Endothelial cell of umbilical vein (primary cell): ENCODE measurements at regions not wholly inside any gene's neighbourhood (a gene's known extent, or its start where the extent isn't known, plus 50 kb on each side); places are given as distances from the start of the nearest gene placed in this dataset.
A peak's percentile ranks its signal among the peaks of the same experiment; 100 is the strongest.

Source experiments
- BruUV-seq: library from RNA; stranded (reverse); fragments of 400-500 nt; replicated peaks from 2 replicates; lab custom pipeline; 2021; lab: Mats Ljungman, UMichigan
- CTCF ChIA-PET: fragments of 300-600, 350-600 bp; sonication (Branson Sonifier 250); formaldehyde crosslinking; loops from one replicate; lab custom pipeline; 2021; ENCODE audit warnings: antibody characterized with exemption, inconsistent platforms; lab: Charles Lee
- POLR2A ChIA-PET: fragments of 300-600, 350-600 bp; sonication (Branson Sonifier 250); formaldehyde crosslinking; loops from one replicate; lab custom pipeline; 2021; ENCODE audit warnings: antibody characterized with exemption, inconsistent platforms; lab: Charles Lee
- DNase-seq: peaks from one replicate; pipeline ENCODE4 v3.0.0-alpha.2; 2011; ENCODE audit warnings: low read depth, low spot score
- FAIRE-seq: peaks from 2 replicates; lab custom pipeline; 2011; peaks lifted over from hg19 to GRCh38; lab: Jason Lieb, UNC
- H2AFZ ChIP-seq: 2 replicates; pipeline ENCODE4 v1.6.0; 2012; ENCODE audit warnings: low read depth, low read length, control low read depth, inconsistent platforms
- H3K27ac ChIP-seq: 2 replicates; pipeline ENCODE4 v1.5.1; 2011; ENCODE audit warnings: low read depth, mild to moderate bottlenecking, control low read depth, low read length, moderate library complexity; ENCODE audit not compliant: insufficient read depth
- H3K27me3 ChIP-seq, 2 experiments: 2 replicates each; pipeline versions ENCODE4 v1.6.0 to v1.6.1; 2011; ENCODE audit warnings: low read length in 2 of 2, mixed read lengths in 1 of 2; ENCODE audit not compliant: control insufficient read depth in 2 of 2, insufficient read depth in 2 of 2
- H3K36me3 ChIP-seq, 2 experiments: 2 replicates in 1 of 2; 3 replicates in 1 of 2; pipeline ENCODE4 v1.5.1; 2011; ENCODE audit warnings: low read length in 2 of 2, mild to moderate bottlenecking in 1 of 2, moderate library complexity in 1 of 2; ENCODE audit not compliant: control insufficient read depth in 2 of 2, insufficient read depth in 2 of 2; ENCODE audit errors: extremely low read depth in 1 of 2
- H3K4me1 ChIP-seq: 3 replicates; pipeline ENCODE4 v1.5.1; 2011; ENCODE audit warnings: mild to moderate bottlenecking, low read length; ENCODE audit not compliant: control insufficient read depth, insufficient read depth; ENCODE audit errors: extremely low read depth
- H3K4me2 ChIP-seq: 2 replicates; pipeline ENCODE4 v1.6.1; 2011; ENCODE audit warnings: low read length, control low read depth, mixed read lengths; ENCODE audit not compliant: insufficient read depth
- H3K4me3 ChIP-seq, 3 experiments: fragments of 200-600 bp in 1 of 3; sonication (generic), shearing (Covaris generic) in 1 of 3; replicated peaks in 1 of 3; 2 replicates each; pipeline ENCODE4 v1.5.1; 2011 to 2016; ENCODE audit warnings: control low read depth in 3 of 3, low read length in 3 of 3, mild to moderate bottlenecking in 2 of 3, inconsistent platforms in 1 of 3, low read depth in 1 of 3, moderate library complexity in 1 of 3; ENCODE audit not compliant: insufficient read depth in 1 of 3
- H3K79me2 ChIP-seq: 2 replicates; pipeline ENCODE4 v1.6.0; 2012; ENCODE audit warnings: low read length, inconsistent platforms; ENCODE audit not compliant: control insufficient read depth, insufficient read depth
- H3K9ac ChIP-seq: replicated peaks from 2 replicates; pipeline ENCODE3; 2011; ENCODE audit warnings: low read length, control low read depth; ENCODE audit not compliant: insufficient read depth; ENCODE audit errors: extremely low read depth
- H3K9me1 ChIP-seq: replicated peaks from 3 replicates; pipeline ENCODE4 v1.6.0; 2011; ENCODE audit warnings: mild to moderate bottlenecking, low read length; ENCODE audit not compliant: control insufficient read depth, insufficient read depth; ENCODE audit errors: extremely low read depth
- H3K9me3 ChIP-seq: replicated peaks from 2 replicates; pipeline ENCODE4 v1.5.1; 2012; ENCODE audit warnings: low read length, inconsistent platforms; ENCODE audit not compliant: control insufficient read depth, insufficient read depth
- H4K20me1 ChIP-seq: replicated peaks from 2 replicates; pipeline ENCODE3; 2011; ENCODE audit warnings: mild to moderate bottlenecking, low read length; ENCODE audit not compliant: control insufficient read depth, insufficient read depth; ENCODE audit errors: extremely low read depth
- EZH2 ChIP-seq: IDR thresholded peaks from 2 replicates; pipeline ENCODE4 v1.6.1; 2012; ENCODE audit warnings: borderline replicate concordance, low read depth, mild to moderate bottlenecking, moderate library complexity, low read length, inconsistent platforms; ENCODE audit not compliant: severe bottlenecking
- FOS ChIP-seq: IDR thresholded peaks from 2 replicates; pipeline ENCODE4 v1.6.1; 2011; ENCODE audit warnings: mild to moderate bottlenecking, low read length, moderate library complexity, borderline replicate concordance; ENCODE audit not compliant: insufficient read depth
- GATA2 ChIP-seq: IDR thresholded peaks from 2 replicates; pipeline ENCODE4 v1.7.0; 2011; ENCODE audit warnings: low read depth, mild to moderate bottlenecking, moderate library complexity, mixed read lengths, low read length; ENCODE audit not compliant: insufficient read length, insufficient read depth
- JUN ChIP-seq: IDR thresholded peaks from 2 replicates; pipeline ENCODE4 v1.6.1; 2011; ENCODE audit warnings: borderline replicate concordance, low read depth; ENCODE audit not compliant: insufficient read length, insufficient read depth
- MYC ChIP-seq: IDR thresholded peaks from one replicate; pipeline ENCODE4 v1.6.1; 2011; ENCODE audit warnings: mild to moderate bottlenecking, low read depth, low read length
- POLR2A ChIP-seq: IDR thresholded peaks from 2 replicates; pipeline ENCODE4 v1.6.1; 2012; ENCODE audit warnings: low read depth, mild to moderate bottlenecking, control low read depth, low read length
- POLR2AphosphoS5 ChIP-seq: IDR thresholded peaks from 2 replicates; pipeline ENCODE4 v1.6.1; 2012; ENCODE audit warnings: low read depth, mild to moderate bottlenecking, control low read depth, low read length, moderate library complexity; ENCODE audit not compliant: insufficient read depth
- dilution Hi-C: fragments of 300-500 bp; cut with MboI; formaldehyde crosslinking; loops from one replicate; pipeline ENCODE4 v1.15.0; 2019; ENCODE audit warnings: low sequenced_read_pairs; ENCODE audit not compliant: extremely low pct_ligation_motif_present
- intact Hi-C: fragments of 100-400 bp; cut with micrococcal nuclease; formaldehyde crosslinking; loops from one replicate; pipeline ENCODE4 v1.10.0; 2022
- TF ChIP-seq, protein P1 (sequence below), 2 donors: IDR thresholded peaks; 1 replicate in 1 of 2; 2 replicates in 1 of 2; pipeline ENCODE4 v1.5.1; 2011; ENCODE audit warnings: low read length in 2 of 2, mild to moderate bottlenecking in 2 of 2, moderate library complexity in 2 of 2, control low read depth in 1 of 2, inconsistent platforms in 1 of 2, low read depth in 1 of 2; ENCODE audit not compliant: insufficient read depth in 1 of 2; ENCODE audit errors: extremely low read depth in 1 of 2
- TF ChIP-seq, protein P2 (sequence below): IDR thresholded peaks from 2 replicates; pipeline ENCODE4 v1.6.1; 2011; ENCODE audit not compliant: insufficient read depth, insufficient read length

DNA sequence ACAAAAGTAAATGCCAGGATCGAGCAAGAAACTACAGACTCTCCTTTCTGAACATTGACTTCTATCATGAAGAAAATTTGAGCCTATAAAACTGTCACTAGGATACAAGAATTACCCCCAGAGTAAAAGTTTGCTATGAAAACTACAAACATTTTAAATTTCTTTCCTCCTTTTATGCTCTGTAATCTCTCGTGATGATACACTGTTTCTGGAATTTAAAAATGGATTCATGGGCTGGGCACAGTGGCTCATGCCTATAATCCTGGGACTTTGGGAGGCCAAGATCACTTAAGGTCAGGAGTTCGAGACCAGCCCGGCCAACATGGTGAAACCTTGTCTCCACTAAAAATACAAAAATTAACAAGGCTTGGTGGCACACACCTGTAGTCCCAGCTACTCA, 181.3 kb downstream of the ZNF281 start:
- Histone ChIP-seq H3K27ac (no peak overlapping the region), H3K36me3 (no peaks in the 10 kb centered on the region), H3K9ac (no peak overlapping the region), H3K9me1 (no peaks in the 10 kb centered on the region), H3K4me2 (peak overlapping the region; percentile 70), H3K27me3 (no peaks in the 10 kb centered on the region), H3K4me3 (no peak overlapping the region), H2AFZ (no peak overlapping the region), H3K4me1 (peaks cover 30% of the 10 kb centered on the region), H4K20me1 (no peaks in the 10 kb centered on the region), H3K79me2 (no peaks in the 10 kb centered on the region), H3K9me3 (no peaks in the 10 kb centered on the region)
- TF ChIP-seq POLR2AphosphoS5 (no peak), FOS (no peak), EZH2 (no peak), GATA2 (no peak), POLR2A (no peak), MYC (no peak), JUN (no peak)
- TF ChIP-seq, protein P1, sequence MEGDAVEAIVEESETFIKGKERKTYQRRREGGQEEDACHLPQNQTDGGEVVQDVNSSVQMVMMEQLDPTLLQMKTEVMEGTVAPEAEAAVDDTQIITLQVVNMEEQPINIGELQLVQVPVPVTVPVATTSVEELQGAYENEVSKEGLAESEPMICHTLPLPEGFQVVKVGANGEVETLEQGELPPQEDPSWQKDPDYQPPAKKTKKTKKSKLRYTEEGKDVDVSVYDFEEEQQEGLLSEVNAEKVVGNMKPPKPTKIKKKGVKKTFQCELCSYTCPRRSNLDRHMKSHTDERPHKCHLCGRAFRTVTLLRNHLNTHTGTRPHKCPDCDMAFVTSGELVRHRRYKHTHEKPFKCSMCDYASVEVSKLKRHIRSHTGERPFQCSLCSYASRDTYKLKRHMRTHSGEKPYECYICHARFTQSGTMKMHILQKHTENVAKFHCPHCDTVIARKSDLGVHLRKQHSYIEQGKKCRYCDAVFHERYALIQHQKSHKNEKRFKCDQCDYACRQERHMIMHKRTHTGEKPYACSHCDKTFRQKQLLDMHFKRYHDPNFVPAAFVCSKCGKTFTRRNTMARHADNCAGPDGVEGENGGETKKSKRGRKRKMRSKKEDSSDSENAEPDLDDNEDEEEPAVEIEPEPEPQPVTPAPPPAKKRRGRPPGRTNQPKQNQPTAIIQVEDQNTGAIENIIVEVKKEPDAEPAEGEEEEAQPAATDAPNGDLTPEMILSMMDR (IDR thresholded peaks at IDR 0.05; ENCODE audit: extremely low read depth in 1 of 2, insufficient read depth in 1 of 2, low read depth in 1 of 2, low read length in 2 of 2): no peak
- TF ChIP-seq, protein P2, sequence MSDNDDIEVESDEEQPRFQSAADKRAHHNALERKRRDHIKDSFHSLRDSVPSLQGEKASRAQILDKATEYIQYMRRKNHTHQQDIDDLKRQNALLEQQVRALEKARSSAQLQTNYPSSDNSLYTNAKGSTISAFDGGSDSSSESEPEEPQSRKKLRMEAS: no peak
- ChIA-PET CTCF (no interaction called here), POLR2A (no interaction called here)
- FAIRE-seq (no peak), DNase-seq (no peak)
- BruUV-seq: no TSS peak
- intact Hi-C loops: loop anchor here (2.0 kb wide), 1 partner anchor 370 kb away; no protein-coding TSS in a partner anchor
- dilution Hi-C loops: no loop called here
